ENCODE measurements at regions not wholly inside any gene's neighbourhood (a gene's known extent, or its start where the extent isn't known, plus 50 kb on each side); places are given as distances from the start of the nearest gene placed in this dataset.

GRCh38 chr14:58785701-58786100 is 147.9 kb downstream of the DACT1 start:
- no peaks in the 10 kb centered on the region for H3K9me3 ChIP-seq
- CTCF ChIA-PET, result no interaction called here
- BruUV-seq (replicated peaks), result no TSS peak
- Mint-ChIP-seq H3K9me3 (ENCODE audit: unreplicated experiment) (no peaks in the 10 kb centered on the region), H3K4me1 (ENCODE audit: low read depth, unreplicated experiment) (no peaks in the 10 kb centered on the region), H3K36me3 (ENCODE audit: insufficient read depth, unreplicated experiment) (no peaks in the 10 kb centered on the region), H3K27ac (ENCODE audit: unreplicated experiment) (no peak overlapping the region), H3K4me3 (ENCODE audit: unreplicated experiment) (no peak overlapping the region), H3K27me3 (ENCODE audit: insufficient read depth, unreplicated experiment) (no peaks in the 10 kb centered on the region)
- intact Hi-C loops (cut with micrococcal nuclease; ENCODE audit: unreplicated experiment), result no loop called here
- H3K36me3 ChIP-seq (ENCODE audit: control insufficient read depth, insufficient read depth, low read length), result no peaks in the 10 kb centered on the region
- H3K4me3 ChIP-seq (ENCODE audit: low read depth, low read length), result no peak overlapping the region
- peaks cover 8% of the 10 kb centered on the region; the same call in 1 of the 2 replicates for H3K4me1 ChIP-seq
- TF ChIP-seq CTCF (IDR thresholded peaks at IDR 0.05; ENCODE audit: insufficient read depth in 1 of 2, low read depth in 1 of 2, low read length in 1 of 2, severe bottlenecking in 1 of 2, unreplicated experiment in 1 of 2), result no peak
- POLR2A ChIA-PET, result no interaction called here
- DNase-seq, result no peak
- H3K27me3 ChIP-seq (replicated peaks; ENCODE audit: control insufficient read depth, insufficient read depth, low read length), result no peaks in the 10 kb centered on the region

GRCh38 chr14:58787592-58787991 is 149.8 kb downstream of the DACT1 start:
- Mint-ChIP-seq H3K4me1 (ENCODE audit: low read depth, unreplicated experiment) (peaks cover 2% of the 10 kb centered on the region), H3K4me3 (ENCODE audit: unreplicated experiment) (no peak overlapping the region), H3K27ac (ENCODE audit: unreplicated experiment) (no peak overlapping the region), H3K36me3 (ENCODE audit: insufficient read depth, unreplicated experiment) (no peaks in the 10 kb centered on the region), H3K9me3 (ENCODE audit: unreplicated experiment) (no peaks in the 10 kb centered on the region), H3K27me3 (ENCODE audit: insufficient read depth, unreplicated experiment) (no peaks in the 10 kb centered on the region)
- Histone ChIP-seq H3K36me3 (ENCODE audit: control insufficient read depth, insufficient read depth, low read length) (no peaks in the 10 kb centered on the region), H3K9me3 (no peaks in the 10 kb centered on the region), H3K4me1 (peaks cover 2% of the 10 kb centered on the region; the same call in 1 of the 2 replicates), H3K4me3 (ENCODE audit: low read depth, low read length) (no peak overlapping the region), H3K27me3 (replicated peaks; ENCODE audit: control insufficient read depth, insufficient read depth, low read length) (no peaks in the 10 kb centered on the region)
- ChIA-PET POLR2A (no interaction called here), CTCF (no interaction called here)
- TF ChIP-seq CTCF (IDR thresholded peaks at IDR 0.05; ENCODE audit: insufficient read depth in 1 of 2, low read depth in 1 of 2, low read length in 1 of 2, severe bottlenecking in 1 of 2, unreplicated experiment in 1 of 2), result no peak
- intact Hi-C loops (cut with micrococcal nuclease; ENCODE audit: unreplicated experiment), result no loop called here
- BruUV-seq (replicated peaks), result no TSS peak
- DNase-seq, result no peak

- Mint-ChIP-seq H3K4me3 (ENCODE audit: unreplicated experiment) (no peak overlapping the region), H3K36me3 (ENCODE audit: insufficient read depth, unreplicated experiment) (no peaks in the 10 kb centered on the region), H3K4me1 (ENCODE audit: low read depth, unreplicated experiment) (peaks cover 12% of the 10 kb centered on the region), H3K9me3 (ENCODE audit: unreplicated experiment) (no peaks in the 10 kb centered on the region), H3K27ac (ENCODE audit: unreplicated experiment) (no peak overlapping the region), H3K27me3 (ENCODE audit: insufficient read depth, unreplicated experiment) (no peaks in the 10 kb centered on the region)
- ChIA-PET POLR2A (no interaction called here), CTCF (interaction anchor here (0.6 kb wide), 1 partner anchor 145 kb away, joined by 4 read pairs; no protein-coding TSS in a partner anchor)
- intact Hi-C loops (cut with micrococcal nuclease; ENCODE audit: unreplicated experiment), result no loop called here
- peaks cover 13% of the 10 kb centered on the region for H3K4me1 ChIP-seq
- no peak for TF ChIP-seq CTCF (IDR thresholded peaks at IDR 0.05; ENCODE audit: insufficient read depth in 1 of 2, low read depth in 1 of 2, low read length in 1 of 2, severe bottlenecking in 1 of 2, unreplicated experiment in 1 of 2)
- H3K9me3 ChIP-seq, result no peaks in the 10 kb centered on the region
- H3K36me3 ChIP-seq (ENCODE audit: control insufficient read depth, insufficient read depth, low read length), result no peaks in the 10 kb centered on the region
- no TSS peak for BruUV-seq (replicated peaks)
- H3K4me3 ChIP-seq (ENCODE audit: low read depth, low read length), result no peak overlapping the region
- DNase-seq, result no peak
- no peaks in the 10 kb centered on the region for H3K27me3 ChIP-seq (replicated peaks; ENCODE audit: control insufficient read depth, insufficient read depth, low read length)
Measured at GRCh38 chr14:58788655-58789503, 151.1 kb downstream of the DACT1 start.
